OCI-M2 (cell line): ENCODE measurements at regions not wholly inside any gene's neighbourhood (a gene's known extent, or its start where the extent isn't known, plus 50 kb on each side); places are given as distances from the start of the nearest gene placed in this dataset.

Experiments used
- DNase-seq: peaks from one replicate; lab custom pipeline; 2025; ENCODE audit not compliant: unreplicated experiment; lab: John Stamatoyannopoulos, UW

DNA sequence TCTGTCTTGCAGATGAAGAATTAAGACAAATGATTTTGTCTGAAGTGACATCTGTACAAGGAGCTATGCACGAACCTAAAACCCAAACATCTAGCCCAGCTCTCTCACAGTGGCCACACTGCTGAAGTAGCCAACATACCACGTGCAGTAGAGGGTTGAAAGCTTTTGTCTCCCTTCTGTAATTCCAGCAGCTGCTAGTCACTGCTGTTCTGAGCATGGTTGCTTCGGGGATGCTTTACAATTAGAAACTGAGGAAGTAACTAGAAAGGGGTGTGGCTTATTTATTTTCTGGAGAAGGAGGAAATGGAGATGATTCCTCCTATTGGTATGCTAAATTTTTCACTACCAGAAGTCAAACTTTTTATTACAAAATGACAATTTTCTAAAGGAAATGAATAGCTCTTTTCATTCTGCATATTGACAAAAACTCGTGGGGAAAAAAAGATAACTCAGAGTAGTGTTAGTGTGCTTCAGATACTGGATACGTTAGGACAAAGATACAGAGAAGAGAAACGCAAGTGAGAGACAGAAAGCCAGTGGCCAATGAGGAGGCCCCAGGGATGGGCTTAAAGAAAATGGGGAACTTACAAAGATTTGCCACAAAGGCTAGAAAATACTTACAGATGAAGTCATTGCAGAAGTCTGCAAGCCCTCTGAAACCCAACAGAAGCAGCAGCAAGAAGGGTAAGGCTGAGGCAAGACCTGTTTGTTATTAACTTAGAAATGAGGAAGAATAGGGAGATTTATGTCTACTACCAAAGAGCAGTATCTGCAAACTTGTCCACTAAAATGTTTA lies 192.7 kb upstream of the MIR17HG start:
- DNase-seq = no peak

DNA sequence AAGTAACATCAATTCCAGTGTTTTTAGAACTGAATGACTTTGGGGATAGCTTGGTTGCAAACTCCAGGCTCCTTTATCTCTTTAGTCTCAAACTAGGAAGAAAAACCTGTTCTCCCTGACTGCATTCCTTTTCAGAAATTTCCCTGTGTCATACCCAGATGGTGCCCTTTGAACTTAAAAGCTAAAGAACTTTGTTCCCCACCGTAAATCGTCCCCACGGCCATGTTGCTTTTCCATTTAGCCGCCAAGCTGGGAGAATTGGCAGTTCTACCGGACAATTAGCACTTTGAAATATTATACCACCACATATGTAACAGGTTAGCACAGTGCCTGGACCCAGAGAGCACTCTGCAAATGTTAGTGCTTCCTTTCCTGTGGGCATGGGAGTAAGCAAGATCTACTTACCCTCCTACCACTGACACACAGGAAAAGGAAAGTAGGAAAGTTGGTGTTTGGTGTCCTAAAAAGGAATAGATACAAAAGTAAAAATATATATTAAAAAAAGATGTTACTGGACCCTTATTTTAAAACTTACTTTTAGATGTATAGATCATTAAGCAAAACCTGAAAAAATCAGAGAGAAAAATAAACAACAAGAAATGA lies 191.9 kb upstream of the MIR17HG start:
- DNase-seq = no peak

DNA sequence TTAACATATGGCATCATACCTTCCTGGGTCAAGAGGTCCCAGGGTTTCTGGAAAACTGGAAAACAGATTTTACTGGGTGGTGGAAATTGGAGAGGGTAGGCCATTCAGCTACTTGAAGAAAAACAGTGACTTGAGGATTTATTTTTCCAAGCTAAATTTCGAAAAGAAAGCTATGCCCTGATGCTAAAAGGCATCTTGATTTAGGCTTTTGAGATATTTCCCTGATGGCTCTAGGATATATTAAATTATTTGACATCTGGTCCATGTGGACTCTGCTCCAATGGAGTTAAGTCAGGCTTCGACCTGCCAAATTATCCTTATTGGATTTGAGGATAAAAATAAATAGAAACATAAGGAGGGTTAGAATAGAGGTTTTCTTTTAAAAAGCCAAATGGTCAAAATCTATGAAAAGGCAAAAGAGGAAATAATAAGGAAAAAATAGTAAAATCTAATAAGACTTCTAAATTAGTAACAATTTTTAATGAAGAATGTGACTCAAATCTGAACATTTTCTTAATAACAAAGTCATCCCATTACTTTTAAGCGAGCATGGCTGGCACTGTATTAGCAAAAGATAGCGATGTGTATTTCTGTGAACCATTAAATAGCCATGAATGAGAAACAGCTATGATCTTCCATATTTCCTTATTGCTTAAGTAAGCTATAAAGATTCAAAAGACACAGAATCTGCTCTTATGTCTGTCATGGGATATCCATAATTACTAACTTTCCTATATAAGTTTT lies 190.0 kb upstream of the MIR17HG start:
- DNase-seq = no peak

DNA sequence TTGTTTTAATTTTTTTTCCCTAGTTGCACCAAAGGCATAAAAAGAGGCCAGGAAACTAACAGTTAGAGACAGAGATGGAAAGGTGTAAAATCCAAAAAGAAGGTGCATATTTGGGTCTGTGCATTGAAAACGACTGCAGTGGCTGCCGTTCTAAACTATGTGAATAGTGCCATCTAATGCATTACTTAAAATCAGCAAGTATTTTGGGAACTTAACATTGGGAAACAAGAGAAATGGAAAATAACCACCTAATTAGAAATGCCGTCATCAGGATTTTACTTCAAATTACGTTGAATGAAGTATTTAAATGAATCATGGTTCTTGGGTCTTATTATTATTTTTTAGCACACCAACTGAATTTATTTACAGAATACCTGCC lies 189.5 kb upstream of the MIR17HG start:
- DNase-seq = no peak

DNA sequence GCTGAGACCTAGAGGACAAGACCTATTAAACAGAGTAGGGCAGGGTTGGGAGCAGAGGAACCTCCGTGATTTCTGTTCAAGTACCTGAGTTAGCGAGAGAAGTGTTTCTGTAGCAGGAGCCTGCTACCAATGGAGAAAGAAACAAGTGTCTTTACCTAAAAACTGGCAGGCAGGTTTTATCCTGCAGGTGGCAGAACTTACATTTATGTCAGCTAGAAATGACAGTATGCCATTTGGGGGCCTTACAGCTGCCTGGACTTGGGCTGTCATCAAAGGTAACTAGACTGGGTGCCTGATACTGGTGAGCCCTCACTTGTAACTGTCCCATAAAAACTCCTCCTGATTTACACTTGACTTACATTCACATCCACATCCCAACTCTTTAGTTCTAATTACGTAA lies 185.3 kb upstream of the MIR17HG start:
- no peak for DNase-seq

DNA sequence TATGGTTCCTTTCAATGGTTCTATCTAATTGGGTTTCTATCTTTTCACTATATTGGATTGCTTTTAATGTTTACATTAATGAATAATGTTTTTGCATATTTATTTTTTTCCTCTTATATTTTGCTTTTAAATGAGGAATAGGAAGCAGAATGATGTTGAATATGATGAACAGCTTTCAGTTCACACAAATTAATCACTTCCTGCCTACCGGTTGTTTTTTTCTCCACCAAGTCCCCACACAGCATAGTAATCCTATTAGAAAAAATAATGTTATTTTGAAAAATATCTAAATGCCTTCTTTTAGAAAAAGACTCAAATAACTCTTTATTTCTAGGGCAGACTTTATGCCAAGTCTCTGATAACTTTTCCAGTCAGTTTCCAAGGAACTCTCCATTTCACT lies 184.9 kb upstream of the MIR17HG start:
- DNase-seq = no peak

DNA sequence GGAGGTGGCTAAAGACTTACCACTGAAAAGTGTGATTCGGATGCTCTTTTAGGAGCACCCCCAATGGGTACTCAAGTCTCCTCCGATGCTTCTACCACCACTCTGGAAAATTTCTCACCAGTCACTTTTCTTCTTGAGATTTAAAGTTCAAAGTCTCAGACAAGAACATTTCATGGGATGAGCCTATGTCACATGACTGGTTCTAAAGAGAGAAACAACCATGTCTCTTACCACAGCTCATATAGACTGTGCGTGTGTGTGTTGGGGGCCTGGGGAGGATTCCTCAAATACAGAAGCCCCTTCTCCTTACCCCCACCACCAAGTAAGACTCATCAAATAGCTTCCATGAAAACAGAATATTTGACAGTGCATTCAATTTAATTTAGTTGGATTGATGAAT lies 181.7 kb upstream of the MIR17HG start:
- DNase-seq = no peak

DNA sequence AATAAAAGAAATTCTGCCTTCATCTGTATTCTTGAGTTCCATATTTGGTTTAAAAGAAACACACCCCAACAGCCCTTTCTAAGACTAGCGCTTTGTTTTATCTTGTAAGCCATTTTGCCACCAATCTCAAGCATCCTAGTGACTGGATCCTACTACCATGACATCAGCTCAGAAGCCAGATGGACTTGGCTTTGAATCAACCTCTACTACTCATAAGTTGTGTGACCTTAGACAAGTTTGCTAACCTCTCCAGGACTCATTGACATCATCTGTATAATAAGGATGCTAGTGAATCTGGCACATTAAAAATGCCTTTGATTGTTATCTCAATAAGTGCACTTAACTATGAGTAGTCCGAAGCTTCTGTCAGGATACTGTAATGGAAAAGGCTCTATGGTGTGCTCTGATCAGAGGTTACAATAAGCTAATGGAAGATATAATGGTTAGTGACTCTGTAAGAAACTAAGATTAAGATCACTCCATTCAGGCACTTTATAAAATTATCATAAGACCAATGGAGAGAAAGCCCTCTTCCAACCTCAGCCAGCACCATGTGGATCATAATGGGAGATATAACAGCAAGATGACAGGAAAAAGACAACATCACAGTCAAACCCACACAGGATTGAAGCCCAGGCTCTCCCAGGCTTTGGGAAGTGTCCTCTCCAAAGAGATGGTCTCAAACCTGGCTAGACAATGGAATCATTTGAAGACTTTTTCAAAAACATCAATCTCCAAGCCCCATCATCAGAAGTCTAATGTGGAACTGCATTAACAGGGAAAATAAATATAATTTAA lies 180.6 kb upstream of the MIR17HG start:
- no peak for DNase-seq

DNA sequence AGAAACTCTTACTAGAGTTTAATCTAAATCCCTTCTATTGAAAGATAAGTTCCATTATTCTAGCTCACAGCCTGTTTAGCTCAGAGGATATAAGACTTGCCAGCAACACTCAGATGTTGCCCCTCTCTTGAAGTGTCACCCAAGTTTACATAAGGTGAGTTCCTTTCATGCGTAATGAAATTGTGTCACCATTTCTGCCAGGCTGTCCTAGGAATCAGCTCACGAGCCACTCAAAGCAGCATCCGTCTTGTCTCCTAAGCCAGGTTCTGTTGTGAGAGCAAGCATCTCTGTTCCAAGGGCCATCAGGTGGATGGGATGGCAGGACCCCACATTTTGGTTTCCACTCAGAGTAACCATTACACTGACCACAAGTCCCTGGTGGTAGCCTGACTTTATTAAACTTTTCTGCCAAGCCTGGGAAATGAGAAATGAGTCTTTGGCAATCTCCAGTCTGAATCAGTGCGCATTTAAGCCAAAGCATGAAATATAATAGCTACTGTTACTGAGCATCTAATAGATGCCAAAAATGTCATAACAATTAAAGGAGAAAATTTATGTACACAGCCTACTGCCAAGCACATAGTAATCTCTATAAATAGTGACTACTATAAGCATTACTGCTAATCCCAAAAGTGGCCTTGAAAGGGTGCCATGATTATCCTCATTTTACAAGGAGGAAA lies 179.6 kb upstream of the MIR17HG start:
- no peak for DNase-seq

DNA sequence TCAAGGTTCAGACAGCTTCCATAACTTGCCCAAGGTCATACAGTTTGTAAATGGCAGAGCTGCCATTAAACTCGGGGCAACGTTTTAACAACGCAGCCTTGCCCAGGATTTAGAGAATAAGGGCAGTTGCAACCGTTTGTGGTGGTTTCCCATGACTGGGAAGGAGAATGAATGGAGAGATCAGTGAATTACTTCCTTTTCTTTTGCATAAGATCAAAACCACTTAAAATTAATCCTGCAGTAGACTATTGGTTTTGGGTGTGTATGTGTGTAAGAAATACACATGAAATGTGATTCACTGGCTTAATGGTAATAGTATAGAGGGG lies 179.1 kb upstream of the MIR17HG start:
- no peak for DNase-seq

DNA sequence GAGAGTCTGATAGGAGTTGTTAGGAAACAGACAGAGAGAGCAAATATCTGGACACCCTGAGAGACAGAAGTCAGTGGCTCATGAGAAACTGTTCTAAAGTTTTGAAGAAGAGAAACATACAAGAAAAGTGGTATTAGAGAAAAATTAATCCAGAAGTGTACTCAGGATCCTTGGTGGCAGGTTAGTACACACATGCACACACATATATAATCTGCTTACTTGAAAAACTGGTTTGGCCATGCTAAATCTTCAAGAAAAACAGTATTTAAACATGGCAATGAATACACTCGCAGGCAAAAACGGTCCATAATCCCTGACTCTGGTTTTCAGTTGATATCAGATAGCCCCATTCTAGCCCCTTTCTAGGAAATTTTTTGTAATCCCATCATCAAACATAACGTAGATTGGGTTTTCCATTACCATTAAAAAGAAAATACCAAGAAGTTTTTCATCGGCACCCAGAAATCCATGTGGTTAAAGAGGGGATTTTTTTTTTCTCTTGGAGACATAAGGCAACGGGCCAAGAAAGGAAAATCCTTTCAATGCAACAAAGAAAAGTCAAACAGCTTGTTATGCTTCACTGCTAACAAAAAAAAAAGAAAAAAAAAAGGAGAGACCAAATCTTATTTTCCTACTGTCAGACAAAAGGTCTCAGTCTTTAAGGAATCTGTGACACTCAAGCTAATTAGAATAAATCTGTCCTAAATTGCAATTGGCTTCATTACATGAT lies 178.0 kb upstream of the MIR17HG start:
- DNase-seq = no peak

DNA sequence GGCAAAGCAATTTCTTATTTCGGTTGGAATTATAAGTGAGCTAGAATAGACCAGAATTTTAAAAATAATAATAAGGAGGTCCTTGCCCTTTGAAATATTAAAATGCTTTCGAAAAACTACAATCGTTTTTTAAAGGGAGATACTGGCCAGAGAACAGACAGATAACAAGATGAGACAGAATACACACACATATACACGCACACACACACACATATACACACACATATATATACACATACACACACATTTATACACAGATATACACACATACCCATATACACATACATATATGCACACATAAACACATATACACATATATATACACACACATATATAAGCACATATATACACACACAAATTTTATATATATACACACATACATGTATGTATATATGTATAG lies 175.3 kb upstream of the MIR17HG start:
- DNase-seq = no peak

DNA sequence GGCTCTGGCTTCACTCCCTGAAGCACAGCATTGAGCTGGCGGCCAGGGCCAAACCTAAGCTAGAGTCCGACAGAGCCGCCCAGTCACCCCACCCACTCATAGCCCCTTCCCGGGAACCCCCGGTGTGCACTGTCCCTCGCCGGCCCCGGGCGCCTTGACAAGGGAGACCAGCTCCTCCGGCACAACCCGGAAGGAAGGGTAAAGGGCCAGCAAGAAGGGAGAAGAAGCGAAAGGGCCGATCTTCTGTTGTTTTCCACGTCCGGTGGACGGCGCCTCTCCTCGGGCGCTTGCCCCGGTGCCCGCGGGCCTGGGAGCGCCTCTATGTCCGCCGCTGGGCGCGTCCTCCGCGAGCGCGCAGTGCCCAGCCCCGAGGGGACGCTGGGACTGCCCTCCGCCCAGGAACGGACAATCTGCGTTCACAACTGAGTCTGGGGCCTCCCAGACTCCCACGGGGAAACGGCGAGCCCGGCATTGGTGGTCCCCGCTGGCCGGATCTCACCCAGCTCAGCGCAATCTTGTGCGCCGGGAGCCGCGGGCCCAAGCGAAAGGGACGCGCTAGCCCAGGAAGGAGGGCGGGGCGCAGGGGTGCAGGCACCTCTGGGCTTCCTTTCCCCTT lies 172.5 kb upstream of the MIR17HG start:
- no peak for DNase-seq

DNA sequence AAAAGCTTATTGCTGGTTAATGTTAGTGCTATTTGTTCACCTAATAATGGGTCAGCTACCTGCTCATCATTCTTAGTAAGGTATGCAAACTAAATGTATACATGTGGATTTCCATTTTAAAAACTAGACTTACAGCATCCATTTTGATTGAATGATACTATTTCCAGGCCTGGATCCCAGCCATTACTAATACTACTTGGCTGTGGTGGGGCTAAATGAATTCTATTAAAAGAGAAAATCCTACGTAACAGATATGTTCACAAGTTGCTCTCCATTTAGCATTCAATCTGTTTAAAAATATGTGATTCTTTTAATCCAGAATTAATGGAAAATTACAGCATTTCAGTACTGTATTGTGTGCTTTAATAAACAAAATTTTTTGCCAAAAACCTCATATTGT lies 169.4 kb upstream of the MIR17HG start:
- no peak for DNase-seq

DNA sequence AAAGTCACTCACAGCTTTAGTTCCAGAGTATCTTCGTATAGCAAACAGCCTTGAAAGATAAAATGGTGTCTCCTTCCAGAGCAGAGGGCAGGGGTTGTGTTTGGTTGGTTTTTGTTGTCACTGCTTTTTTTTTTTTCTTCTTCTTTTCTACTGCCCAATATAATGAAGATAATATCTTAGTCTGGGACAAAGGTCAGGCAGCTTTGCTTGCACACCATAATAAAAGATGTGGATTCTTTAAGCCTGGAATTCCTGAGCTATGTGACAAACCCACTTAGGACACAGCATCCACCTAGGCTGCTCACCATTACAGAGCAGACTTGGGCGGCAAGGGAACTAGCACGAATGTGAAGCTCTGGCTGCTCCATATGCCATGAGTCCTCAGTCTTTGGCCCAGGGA lies 165.6 kb upstream of the MIR17HG start:
- DNase-seq = no peak

DNA sequence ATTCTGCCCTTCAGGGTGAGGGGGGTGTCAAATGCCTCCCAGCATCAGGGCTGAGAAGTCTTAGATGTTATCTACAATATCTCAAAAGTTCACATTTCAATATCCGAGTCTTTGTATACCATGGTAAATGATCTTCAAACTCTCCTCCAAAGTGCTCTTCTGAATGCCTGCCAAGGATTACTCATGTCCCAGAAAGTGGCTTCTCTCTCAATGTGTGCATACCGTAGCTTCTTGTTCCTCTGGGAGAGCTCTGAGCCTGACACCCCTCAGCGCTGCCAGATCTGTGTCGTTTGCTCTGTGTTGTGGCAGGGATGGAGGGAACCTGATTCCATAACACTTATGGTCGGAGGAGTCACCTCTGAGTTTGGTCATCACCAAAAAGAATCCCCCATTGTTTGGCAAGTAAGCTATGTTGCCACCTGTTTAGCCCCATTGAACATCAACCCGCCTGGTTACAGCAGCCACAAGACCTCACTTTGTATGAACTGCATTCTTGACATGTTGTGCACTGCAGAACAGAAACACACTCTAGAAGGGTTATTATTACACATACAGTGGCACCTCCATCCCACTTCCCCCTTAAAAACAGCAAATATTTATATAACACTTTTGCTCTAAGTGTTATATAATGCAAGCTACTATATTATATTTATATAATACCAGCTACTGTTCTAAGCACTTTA lies 163.1 kb upstream of the MIR17HG start:
- no peak for DNase-seq

DNA sequence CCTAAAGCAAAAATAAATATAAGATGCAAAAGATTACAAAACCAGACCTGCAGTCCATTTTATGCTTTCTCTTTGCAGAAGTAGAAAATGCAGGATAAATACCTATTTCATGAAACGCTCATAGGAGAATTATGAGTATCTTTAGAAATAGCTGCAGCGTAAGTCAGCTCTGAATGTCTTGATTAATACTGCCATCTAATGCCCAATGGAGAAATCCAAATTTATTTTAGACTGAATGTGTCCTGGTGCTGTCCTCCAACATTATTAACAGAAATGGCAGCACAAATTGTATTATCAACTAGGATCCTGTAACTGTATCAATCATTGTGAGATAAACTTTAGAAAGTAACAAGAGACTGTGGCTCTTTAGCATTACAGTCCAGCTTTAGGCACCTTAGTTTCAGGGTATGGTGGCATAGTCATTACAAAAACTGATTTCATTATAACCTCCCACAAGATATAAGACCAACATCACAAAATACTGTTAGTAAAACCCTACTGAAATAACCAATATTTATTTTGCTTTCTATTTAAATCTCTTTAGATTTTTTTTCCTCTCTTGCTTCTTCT lies 162.1 kb upstream of the MIR17HG start:
- DNase-seq = no peak

DNA sequence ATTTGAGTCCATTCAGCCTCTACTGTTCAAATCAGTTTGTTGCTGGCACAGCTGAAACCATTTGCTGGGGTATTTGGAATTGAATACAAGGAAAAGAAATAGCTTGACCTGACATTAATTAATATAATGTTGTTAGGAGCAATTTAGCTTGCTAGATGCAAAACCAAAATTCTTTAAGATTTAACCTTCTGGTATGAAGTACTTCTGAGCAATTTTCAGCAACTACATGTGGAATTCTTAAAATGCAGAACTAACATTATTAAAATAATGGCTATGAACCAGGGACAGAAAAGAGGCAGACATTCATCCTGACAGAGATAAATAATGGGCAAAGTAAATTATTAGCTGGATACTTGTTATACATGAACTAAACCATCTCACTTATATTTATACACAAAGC lies 160.0 kb upstream of the MIR17HG start:
- DNase-seq = no peak

DNA sequence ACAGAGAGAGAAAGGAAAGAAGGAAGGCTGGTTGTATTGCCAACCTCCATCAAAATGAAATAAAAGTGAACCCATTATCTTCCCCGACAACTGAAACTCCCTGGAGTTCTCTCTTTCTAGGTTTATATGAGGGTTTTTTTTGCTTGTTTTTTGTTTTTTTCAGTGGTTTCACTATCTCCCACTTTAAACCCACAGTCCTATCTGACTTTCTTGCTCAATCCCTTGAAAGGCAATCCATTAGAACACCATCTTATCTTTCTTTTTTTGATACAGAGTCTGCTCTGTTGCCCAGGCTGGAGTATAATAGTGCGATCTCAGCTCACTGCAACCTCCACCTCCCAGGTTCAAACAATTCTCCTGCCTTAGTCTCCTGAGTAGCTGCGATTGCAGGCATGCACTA lies 158.0 kb upstream of the MIR17HG start:
- DNase-seq = no peak
